ENCODE measurements at regions not wholly inside any gene's neighbourhood (a gene's known extent, or its start where the extent isn't known, plus 50 kb on each side); places are given as distances from the start of the nearest gene placed in this dataset.

- Mint-ChIP-seq H3K4me3 (no peak overlapping the region), H3K4me1 (ENCODE audit: low read depth) (no peaks in the 10 kb centered on the region), H3K27ac (no peak overlapping the region), H3K27me3 (no peaks in the 10 kb centered on the region), H3K9me3 (no peaks in the 10 kb centered on the region), H3K36me3 (ENCODE audit: low read depth) (no peaks in the 10 kb centered on the region)
- TF ChIP-seq CTCF (IDR thresholded peaks at IDR 0.05): no peak
- ATAC-seq (no peak), DNase-seq (no peak)
- intact Hi-C loops (cut with micrococcal nuclease): no loop called here
- ChIA-PET POLR2A (no interaction called here), CTCF (no interaction called here)
Observed at GRCh38 chr11:11108026-11108425, 245.0 kb downstream of the CSNK2A3 start.

GRCh38 chr11:11107076-11107723, 245.8 kb downstream of the CSNK2A3 start:
- Mint-ChIP-seq H3K36me3 (ENCODE audit: low read depth) (no peaks in the 10 kb centered on the region), H3K9me3 (no peaks in the 10 kb centered on the region), H3K4me1 (ENCODE audit: low read depth) (no peaks in the 10 kb centered on the region), H3K27me3 (no peaks in the 10 kb centered on the region), H3K4me3 (no peak overlapping the region), H3K27ac (no peak overlapping the region)
- no peak for DNase-seq
- CTCF ChIA-PET: no interaction called here
- ATAC-seq: no peak
- POLR2A ChIA-PET: no interaction called here
- intact Hi-C loops (cut with micrococcal nuclease): no loop called here
- no peak for TF ChIP-seq CTCF (IDR thresholded peaks at IDR 0.05)

GRCh38 chr11:11105361-11105760, 247.5 kb upstream of the ZBED5 start:
- ATAC-seq (no peak), DNase-seq (no peak)
- Mint-ChIP-seq H3K36me3 (ENCODE audit: low read depth) (no peaks in the 10 kb centered on the region), H3K4me1 (ENCODE audit: low read depth) (no peaks in the 10 kb centered on the region), H3K27ac (no peak overlapping the region), H3K27me3 (no peaks in the 10 kb centered on the region), H3K4me3 (no peak overlapping the region), H3K9me3 (no peaks in the 10 kb centered on the region)
- intact Hi-C loops (cut with micrococcal nuclease): no loop called here
- TF ChIP-seq CTCF (IDR thresholded peaks at IDR 0.05): no peak
- POLR2A ChIA-PET: no interaction called here
- CTCF ChIA-PET: no interaction called here

GRCh38 chr11:11095831-11096723, 238.2 kb upstream of the ZBED5 start:
- H3K4me1 Mint-ChIP-seq (ENCODE audit: low read depth): no peaks in the 10 kb centered on the region
- no peaks in the 10 kb centered on the region for H3K9me3 Mint-ChIP-seq
- intact Hi-C loops (cut with micrococcal nuclease): no loop called here
- CTCF ChIA-PET: no interaction called here
- H3K27ac Mint-ChIP-seq: no peak overlapping the region
- no peak overlapping the region for H3K4me3 Mint-ChIP-seq
- ATAC-seq: no peak
- POLR2A ChIA-PET: no interaction called here
- no peak for DNase-seq
- no peaks in the 10 kb centered on the region for H3K36me3 Mint-ChIP-seq (ENCODE audit: low read depth)
- H3K27me3 Mint-ChIP-seq: no peaks in the 10 kb centered on the region
- TF ChIP-seq CTCF (IDR thresholded peaks at IDR 0.05): no peak

- DNase-seq (no peak), ATAC-seq (no peak)
- no peak overlapping the region for H3K27ac Mint-ChIP-seq
- CTCF ChIA-PET: interaction anchor here (0.8 kb wide), 1 partner anchor 66 kb away, joined by 3 read pairs; no protein-coding TSS in a partner anchor
- peaks cover 2% of the 10 kb centered on the region for H3K9me3 Mint-ChIP-seq
- H3K36me3 Mint-ChIP-seq (ENCODE audit: low read depth): no peaks in the 10 kb centered on the region
- H3K4me3 Mint-ChIP-seq: no peak overlapping the region
- no peaks in the 10 kb centered on the region for H3K27me3 Mint-ChIP-seq
- intact Hi-C loops (cut with micrococcal nuclease): no loop called here
- H3K4me1 Mint-ChIP-seq (ENCODE audit: low read depth): no peaks in the 10 kb centered on the region
- TF ChIP-seq CTCF (IDR thresholded peaks at IDR 0.05): no peak
- POLR2A ChIA-PET: no interaction called here
Observed at GRCh38 chr11:11090495-11090894, 232.6 kb upstream of the ZBED5 start.

All from activated CD8-positive, alpha-beta T cell treated with anti-CD3 and anti-CD28 coated beads for 36 hours (primary cell).